ENCODE measurements at regions not wholly inside any gene's neighbourhood (a gene's known extent, or its start where the extent isn't known, plus 50 kb on each side); places are given as distances from the start of the nearest gene placed in this dataset.

DNA sequence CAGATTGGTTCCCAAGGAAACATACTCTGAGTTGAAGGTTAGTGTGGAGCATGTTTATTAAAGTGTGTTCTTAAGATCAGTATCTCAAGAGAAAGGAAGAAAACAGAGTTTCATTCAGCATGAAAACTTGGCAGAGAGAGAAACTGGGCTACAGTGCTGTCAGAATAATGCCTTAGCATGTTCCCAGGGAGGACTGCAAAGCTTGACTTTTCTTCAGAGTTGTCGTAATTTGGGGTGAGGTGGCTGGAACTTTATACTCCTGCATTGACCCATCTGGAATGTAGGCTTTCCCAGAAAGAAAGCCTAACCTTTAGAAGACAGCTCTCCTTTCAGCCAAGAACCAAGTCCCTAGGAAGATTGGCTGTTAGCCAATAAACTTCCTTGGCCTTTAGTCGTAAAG lies 190.8 kb upstream of the CNTN5 start:
- DNase-seq = no peak

DNA sequence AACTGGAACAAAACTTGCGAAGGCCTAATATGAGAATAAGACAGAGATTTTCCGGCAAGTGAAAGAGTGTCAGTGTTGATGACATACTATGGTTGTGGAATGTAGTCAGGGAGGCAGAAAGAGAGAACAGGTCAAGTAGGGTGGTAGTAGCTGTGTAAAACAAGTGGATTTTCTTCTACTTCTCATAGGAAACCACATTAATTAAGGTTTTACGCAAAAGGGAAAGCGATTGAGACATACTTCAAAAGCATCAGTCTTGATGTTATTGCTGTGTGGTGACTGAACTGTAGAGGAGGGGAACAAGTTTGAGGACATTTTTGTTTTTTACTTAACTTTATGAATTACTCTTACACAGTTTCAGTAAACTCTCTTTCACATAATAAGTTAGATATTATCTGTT lies 186.0 kb upstream of the CNTN5 start:
- DNase-seq = no peak

DNA sequence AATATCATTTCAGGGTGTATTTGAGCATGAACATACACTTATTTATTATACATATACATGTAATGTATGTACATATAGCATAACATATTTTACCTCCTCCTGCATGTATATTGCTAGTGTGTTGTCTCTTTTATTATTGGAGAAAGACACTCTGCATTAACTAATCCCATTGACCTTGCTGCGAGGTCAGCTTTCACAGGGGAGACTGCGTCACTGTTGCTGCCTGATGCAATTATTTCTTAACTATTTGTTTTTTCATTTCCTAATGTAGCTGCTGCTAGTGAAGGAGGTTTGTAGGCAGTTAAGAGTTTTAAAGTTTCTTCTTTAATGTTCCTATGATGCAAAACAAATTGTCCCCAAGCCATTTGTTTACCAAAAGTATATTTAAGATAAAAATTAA lies 185.4 kb upstream of the CNTN5 start:
- no peak for DNase-seq

DNA sequence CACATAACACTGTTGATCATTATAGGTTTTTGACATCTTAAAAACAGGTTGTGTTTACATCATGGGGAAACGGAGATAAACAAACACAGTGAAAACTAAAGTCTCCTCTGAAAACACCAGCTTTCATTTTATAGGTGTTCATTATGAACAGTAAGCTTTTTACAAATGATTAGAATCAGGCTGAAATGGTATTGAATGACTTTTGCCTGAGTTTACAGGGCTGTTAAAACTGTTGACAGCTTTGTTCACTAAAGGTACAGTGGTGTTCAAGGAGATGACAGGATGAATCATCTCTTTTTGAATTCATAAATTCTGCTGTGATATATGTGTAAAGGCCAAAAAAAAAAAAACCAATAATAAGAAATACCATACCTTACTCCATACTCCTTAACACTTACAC lies 184.6 kb upstream of the CNTN5 start:
- DNase-seq = no peak

DNA sequence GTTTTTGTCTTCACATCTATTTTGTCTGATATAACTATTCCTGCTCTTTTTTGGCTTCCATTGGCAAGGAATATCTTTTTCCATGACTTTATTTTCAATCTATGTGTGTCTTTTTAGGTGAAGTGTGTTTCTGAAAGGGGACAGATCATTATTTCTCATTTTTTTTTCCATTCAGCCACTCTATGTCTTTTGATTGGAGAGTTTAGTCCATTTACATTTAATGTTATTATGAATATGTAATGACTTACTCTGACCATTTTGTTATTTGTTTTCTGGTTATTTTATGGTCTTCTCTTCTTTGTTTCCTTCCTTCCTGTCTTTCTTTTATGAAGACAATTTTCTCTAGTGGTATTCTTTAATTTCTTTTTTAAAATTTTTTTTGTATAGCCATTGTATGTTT lies 178.6 kb upstream of the CNTN5 start:
- no peak for DNase-seq

DNA sequence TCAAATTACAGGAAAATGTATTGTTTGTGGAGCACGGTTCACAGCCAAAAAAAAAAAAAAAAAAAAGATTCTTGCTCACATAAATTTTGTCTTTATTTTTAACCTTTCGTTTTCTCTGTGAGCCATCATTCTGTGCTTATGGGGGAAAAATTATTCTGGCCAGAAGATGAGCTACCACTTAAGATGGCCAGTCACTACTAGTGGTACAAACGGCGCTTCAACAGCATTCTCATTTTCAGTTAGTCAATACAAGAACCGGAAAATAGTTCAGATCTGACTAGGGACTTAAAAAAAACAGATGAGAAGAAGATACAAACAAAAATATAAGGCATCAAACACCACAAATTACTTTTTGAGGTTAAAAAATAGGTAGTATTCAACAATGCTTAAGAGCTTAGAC lies 158.6 kb upstream of the CNTN5 start:
- no peak for DNase-seq

DNA sequence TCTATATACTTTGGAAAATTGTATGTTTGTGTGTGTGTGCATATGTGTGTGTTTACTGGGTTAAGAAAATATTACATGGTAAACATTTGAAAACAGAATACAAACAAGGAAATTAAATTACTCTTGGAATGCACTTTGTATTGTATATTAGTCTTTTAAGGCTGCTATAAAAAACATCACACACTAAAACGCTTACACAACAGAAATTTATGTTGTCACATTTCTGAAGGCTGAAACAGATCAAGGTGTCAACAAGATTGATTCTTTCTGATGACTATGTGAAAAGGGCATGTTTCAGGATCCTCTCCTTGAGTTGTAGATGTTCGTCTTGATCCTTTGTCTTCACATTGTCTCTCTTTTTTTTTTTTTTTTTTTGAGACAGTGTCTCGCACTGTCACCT lies 149.1 kb upstream of the CNTN5 start:
- no peak for DNase-seq

DNA sequence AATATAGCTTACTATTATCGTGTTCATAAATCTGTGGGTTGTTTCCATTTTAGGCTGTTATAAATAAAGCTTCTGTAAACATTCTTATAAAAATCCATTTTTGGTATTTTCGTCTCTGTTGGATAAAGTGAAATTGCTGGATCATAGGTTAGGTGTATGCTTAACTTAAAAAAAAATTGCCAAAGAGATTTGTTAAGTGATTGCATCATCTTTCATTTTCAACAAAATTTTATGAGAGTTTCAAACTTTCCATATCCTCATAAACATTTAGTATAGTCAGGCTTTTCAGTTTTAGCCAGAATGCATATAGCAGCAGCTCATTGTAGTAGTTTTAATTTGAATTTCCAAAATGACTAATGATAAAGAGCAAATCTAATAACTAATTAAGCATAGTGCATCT lies 146.7 kb upstream of the CNTN5 start:
- DNase-seq = no peak

DNA sequence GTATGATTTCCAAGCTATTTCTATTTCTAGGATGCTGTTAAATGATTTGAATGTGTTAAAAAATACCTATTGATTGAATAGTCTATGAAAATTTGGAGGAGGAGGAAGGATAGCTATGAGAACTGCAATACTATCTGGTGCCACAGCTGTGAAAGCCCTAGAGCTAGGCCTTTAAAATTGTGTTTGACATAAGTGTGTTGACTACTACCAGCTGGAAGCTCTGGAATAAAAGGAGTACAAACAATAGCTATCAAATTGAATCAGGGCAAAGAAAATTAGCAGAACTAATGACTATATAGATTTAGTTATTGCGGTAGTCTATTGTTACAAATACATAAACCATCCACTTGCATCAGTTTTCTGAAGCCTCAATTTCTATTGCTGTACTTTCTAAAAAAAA lies 124.8 kb upstream of the CNTN5 start:
- DNase-seq = no peak

DNA sequence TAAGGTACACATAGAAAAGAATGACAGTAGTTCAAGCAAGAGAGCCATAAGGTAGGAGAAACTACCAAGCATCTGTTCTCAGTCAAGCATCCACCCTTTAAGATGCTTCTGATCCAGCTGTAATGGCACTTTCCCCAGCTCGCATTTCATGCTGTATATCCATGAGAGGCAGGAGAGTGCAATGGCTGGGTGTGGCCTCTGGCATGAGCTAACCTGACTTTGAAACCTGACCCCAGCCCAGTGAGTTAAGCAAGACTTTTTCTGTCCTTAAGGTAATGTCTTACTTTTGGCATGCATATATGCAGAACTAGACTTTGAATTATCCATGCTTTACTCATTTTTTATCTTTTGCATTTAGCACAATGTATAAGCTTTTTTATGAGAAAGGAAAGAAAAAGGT lies 79.8 kb upstream of the CNTN5 start:
- no peak for DNase-seq

DNA sequence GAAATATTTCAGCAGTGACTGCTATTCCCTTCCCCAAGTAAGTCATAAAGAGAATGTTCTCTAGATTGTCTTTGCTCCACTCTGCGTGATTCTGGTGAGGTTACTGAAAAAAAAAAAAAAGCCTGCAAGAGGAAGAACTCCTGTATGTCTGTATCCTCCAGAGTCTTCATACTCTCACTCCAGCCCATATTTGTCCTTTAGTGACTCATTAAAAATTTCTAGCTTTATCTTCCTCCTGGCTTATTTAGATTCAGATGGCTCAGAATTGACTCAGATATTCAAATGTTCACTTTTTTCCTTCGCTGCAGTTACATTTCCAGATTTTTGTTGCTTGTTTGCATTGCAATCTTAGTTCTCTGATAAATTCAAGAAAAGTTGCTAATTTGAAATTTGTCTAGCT lies 76.3 kb upstream of the CNTN5 start:
- DNase-seq = no peak

DNA sequence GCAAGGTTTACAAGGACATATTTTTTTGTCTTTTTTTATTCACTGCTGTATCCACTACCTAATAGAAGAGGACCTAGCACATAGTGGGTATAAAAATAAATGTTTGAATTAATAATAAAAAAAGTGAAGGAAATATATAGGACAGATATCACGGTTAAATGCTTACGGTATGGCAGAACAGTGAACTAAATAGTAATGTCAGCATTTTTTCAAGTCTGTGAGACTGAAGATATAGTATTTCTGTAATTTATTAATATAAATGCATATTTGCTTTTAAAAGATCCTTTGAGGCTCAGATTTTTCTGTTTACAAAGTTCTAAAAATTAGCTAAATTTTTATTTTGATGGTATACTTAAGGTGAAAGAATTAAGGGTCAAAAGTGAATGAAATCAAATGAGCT lies 68.6 kb upstream of the CNTN5 start:
- DNase-seq = no peak

DNA sequence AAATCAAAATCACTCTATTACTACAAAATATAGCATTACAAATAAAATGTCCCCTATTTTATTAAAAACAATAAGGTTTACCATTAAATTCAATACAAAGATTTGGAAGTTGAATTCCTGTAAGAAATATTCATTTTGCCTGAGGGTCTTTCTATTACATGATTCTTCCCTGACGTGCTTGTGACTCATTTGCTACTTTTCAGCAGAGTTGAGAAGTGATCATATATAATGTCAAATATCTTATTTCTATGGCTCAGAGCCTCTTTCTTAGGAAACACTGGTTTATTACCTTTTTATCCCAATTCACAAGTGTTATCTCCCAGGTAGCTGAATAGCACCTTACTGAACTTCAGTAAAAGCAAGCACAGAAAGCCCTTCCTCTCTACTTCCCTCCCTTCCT lies 65.2 kb upstream of the CNTN5 start:
- DNase-seq = no peak

DNA sequence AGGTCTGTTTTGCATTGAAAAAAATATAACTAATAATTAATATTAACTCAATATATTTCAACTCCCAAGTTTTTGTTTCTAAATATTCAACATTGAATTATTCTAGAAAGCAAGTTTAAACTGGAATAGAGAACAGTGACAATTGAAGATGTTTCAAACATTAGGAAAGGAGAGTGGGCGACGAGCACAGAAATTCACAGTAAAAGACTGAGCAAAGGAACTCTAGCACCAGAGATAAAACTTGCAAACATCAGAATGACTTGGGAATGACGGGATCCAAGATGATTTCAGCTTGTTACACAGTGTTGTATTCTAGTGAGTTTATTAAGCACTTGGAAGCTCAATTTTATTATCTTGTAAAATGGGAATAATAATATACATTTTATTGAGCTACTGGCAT lies 56.6 kb upstream of the CNTN5 start:
- no peak for DNase-seq

DNA sequence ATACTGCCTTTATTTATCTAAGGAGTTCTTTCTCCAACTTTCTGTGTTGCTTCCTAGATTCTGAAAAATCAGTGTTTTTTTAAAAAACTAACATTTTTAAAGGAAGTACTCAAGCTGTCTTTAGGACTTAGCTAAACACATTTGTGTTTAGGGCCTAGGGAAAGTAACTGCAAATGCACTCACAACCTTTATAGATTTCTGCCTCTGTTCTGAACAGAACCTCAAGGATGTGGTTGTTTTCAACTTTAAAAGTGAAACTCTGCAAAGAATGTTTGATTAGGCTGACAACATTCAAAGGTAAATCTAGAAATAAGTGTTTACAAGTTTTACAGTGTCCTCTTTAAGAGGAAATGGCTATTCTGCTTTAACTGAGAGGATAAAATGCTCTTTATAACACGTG lies 55.4 kb upstream of the CNTN5 start:
- no peak for DNase-seq

DNA sequence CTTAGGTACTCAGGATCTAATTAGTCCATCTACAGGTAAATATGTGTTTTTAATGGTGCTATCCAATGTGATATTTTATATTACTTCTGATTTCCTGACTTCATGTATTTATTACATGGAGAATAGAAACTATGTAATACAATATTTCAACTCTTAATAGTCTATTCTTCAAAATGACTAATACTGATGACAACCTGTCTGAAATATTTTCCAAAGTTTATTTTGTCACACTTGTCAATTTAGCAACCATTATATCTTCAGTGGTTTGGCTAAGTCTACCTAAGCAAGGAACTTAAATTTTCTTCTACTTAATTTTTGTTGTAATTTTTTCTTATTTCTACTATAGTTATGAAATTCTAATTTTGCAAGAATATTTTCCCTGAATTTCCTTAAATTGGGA lies 55.0 kb upstream of the CNTN5 start:
- DNase-seq = no peak

DNA sequence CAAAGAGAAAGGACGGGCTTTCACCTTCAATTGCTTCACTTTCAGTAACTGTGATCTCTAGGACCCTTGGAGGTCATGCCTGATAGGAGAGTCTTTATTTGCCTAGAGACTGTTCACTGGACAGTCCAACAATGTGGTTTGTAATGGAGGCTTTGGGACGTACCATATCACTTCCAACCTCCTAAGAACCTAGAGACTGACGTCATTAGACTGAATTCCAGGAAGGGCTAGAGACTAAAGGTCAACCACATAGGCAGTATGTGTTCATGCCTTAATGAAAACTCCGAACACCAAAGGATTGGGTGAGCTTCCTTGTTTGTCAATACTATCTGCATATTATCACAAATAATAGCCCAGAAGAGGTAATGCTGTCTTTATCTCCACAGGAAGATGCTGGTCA lies 53.7 kb upstream of the CNTN5 start:
- no peak for DNase-seq

All from muscle of arm (tissue), 1 donor.